Peyer's patch (tissue), 4 donors: ENCODE measurements at regions not wholly inside any gene's neighbourhood (a gene's known extent, or its start where the extent isn't known, plus 50 kb on each side); places are given as distances from the start of the nearest gene placed in this dataset.

ENCODE experiments used
- POLR2A ChIP-seq, 2 donors: fragments of 450-650 bp; IDR thresholded peaks; one replicate each; pipeline ENCODE4 v1.5.1; 2017; ENCODE audit warnings: antibody characterized with exemption in 2 of 2, mild to moderate bottlenecking in 2 of 2, moderate library complexity in 2 of 2
- TF ChIP-seq, protein P1 (sequence below), 6 experiments: fragments of 450-650 bp in 4 of 6; fragments of 200-600 bp in 2 of 6; sonication (generic) in 1 of 6; IDR thresholded peaks; one replicate each; pipeline ENCODE4 v1.5.1; 2017 to 2019; ENCODE audit warnings: antibody characterized with exemption in 6 of 6, mild to moderate bottlenecking in 3 of 6, moderate library complexity in 1 of 6

DNA sequence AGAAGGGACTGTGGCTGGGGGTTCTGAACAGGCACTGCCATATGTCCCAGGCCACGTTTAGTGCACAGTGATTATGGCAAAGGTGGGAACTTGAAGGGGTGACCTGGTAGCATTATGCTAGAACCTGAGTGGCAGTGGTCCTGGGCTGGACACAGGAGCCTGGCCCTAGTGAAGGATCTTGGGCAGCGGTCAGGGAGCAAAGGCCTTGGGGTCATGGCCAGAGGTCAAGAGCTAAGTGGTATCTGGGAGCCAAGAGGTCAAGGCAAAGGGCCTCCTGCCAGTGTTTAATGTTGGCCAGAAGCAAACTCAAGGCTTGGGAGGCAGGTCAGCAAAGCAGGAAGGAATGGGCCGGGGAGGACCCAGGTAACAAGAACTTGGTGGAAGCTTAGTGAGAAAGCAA lies 254.5 kb downstream of the CDH26 start:
- TF ChIP-seq POLR2A (IDR thresholded peaks at IDR 0.05) = no peak
- TF ChIP-seq, protein P1, sequence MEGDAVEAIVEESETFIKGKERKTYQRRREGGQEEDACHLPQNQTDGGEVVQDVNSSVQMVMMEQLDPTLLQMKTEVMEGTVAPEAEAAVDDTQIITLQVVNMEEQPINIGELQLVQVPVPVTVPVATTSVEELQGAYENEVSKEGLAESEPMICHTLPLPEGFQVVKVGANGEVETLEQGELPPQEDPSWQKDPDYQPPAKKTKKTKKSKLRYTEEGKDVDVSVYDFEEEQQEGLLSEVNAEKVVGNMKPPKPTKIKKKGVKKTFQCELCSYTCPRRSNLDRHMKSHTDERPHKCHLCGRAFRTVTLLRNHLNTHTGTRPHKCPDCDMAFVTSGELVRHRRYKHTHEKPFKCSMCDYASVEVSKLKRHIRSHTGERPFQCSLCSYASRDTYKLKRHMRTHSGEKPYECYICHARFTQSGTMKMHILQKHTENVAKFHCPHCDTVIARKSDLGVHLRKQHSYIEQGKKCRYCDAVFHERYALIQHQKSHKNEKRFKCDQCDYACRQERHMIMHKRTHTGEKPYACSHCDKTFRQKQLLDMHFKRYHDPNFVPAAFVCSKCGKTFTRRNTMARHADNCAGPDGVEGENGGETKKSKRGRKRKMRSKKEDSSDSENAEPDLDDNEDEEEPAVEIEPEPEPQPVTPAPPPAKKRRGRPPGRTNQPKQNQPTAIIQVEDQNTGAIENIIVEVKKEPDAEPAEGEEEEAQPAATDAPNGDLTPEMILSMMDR (IDR thresholded peaks at IDR 0.05) = no peak
